ENCODE measurements at regions not wholly inside any gene's neighbourhood (a gene's known extent, or its start where the extent isn't known, plus 50 kb on each side); places are given as distances from the start of the nearest gene placed in this dataset.
"Not testable (repeated sequence)": the region's sequence is repeated elsewhere in the genome, so short reads cannot be mapped to it uniquely, and the experiment has no call there.

DNA sequence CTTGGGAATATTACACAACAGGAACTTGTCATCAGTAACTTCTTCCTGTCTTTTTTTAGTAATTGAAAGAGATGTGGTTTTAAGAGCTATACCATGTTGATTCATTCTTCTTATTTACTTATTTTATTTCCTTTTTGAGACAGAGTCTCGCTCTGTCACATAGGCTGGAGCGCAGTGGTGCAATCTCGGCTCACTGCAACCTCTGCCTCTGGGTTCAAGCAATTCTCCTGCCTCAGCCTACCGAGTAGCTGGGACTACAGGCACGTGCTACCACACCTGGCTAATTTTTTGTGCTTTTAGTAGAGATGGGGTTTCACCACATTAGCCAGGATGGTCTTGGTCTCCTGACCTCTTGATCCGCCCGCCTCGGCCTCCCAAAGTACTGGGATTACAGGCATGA lies 1326.6 kb downstream of the DSC3 start:
- POLR2A ChIA-PET; ATAC-seq; CTCF ChIA-PET; DNase-seq; H3K27me3 Mint-ChIP-seq (ENCODE audit: low read depth); H3K4me1 Mint-ChIP-seq (ENCODE audit: low read depth); H3K4me3 Mint-ChIP-seq; H3K27ac Mint-ChIP-seq; H3K36me3 Mint-ChIP-seq (ENCODE audit: low read depth): not testable (repeated sequence)
- H3K9me3 Mint-ChIP-seq (ENCODE audit: insufficient read depth), result peaks cover 13% of the 10 kb centered on the region

- H3K27me3 Mint-ChIP-seq (ENCODE audit: low read depth), result no peaks in the 10 kb centered on the region
- CTCF ChIA-PET, result no interaction called here
These were observed 1329.8 kb downstream of the DSC3 start for GRCh38 chr18:29712785-29713184.

DNA sequence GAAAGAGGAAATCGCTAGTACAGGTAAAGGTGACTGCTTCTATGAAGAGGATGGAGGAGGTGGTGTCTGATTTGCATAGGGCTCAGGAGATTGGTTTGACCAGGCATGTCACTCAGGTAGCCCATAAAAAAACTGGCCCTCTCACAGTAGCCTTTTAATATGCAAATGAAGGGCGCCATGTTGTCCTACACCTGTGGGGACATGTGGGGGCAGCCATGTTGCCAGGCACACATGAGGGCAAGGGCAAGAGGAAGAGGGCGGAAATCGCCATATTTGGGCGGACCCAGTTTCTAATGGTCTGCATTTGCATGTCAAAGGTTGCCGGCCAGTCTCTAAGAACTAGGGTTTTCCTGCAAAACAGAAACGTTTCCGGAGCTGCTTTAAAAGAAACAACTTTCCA lies 1330.6 kb downstream of the DSC3 start:
- H3K4me3 Mint-ChIP-seq, result no peak overlapping the region
- CTCF ChIA-PET, result no interaction called here
- DNase-seq, result no peak
- POLR2A ChIA-PET, result no interaction called here
- peaks cover 25% of the 10 kb centered on the region for H3K9me3 Mint-ChIP-seq (ENCODE audit: insufficient read depth)
- no peaks in the 10 kb centered on the region for H3K27me3 Mint-ChIP-seq (ENCODE audit: low read depth)
- H3K4me1 Mint-ChIP-seq (ENCODE audit: low read depth), result no peaks in the 10 kb centered on the region
- no peak for ATAC-seq
- no peak overlapping the region for H3K27ac Mint-ChIP-seq
- H3K36me3 Mint-ChIP-seq (ENCODE audit: low read depth), result no peaks in the 10 kb centered on the region

More at GRCh38 chr18:29712785-29713184, 1329.8 kb downstream of the DSC3 start:
- POLR2A ChIA-PET, result no interaction called here
- H3K4me3 Mint-ChIP-seq, result no peak overlapping the region
- ATAC-seq (no peak), DNase-seq (no peak)
- H3K9me3 Mint-ChIP-seq (ENCODE audit: insufficient read depth), result peaks cover 18% of the 10 kb centered on the region
- H3K27ac Mint-ChIP-seq, result no peak overlapping the region
- no peaks in the 10 kb centered on the region for H3K36me3 Mint-ChIP-seq (ENCODE audit: low read depth)
- H3K4me1 Mint-ChIP-seq (ENCODE audit: low read depth), result no peaks in the 10 kb centered on the region

GRCh38 chr18:29693334-29693733 lies 1349.2 kb downstream of the DSC3 start:
- no peak for DNase-seq
- ChIA-PET POLR2A (no interaction called here), CTCF (no interaction called here)
- Mint-ChIP-seq H3K4me3 (no peak overlapping the region), H3K27ac (no peak overlapping the region), H3K27me3 (ENCODE audit: low read depth) (no peaks in the 10 kb centered on the region), H3K9me3 (ENCODE audit: insufficient read depth) (peaks cover 15% of the 10 kb centered on the region), H3K4me1 (ENCODE audit: low read depth) (no peaks in the 10 kb centered on the region), H3K36me3 (ENCODE audit: low read depth) (no peaks in the 10 kb centered on the region)
- ATAC-seq, result no peak

DNA sequence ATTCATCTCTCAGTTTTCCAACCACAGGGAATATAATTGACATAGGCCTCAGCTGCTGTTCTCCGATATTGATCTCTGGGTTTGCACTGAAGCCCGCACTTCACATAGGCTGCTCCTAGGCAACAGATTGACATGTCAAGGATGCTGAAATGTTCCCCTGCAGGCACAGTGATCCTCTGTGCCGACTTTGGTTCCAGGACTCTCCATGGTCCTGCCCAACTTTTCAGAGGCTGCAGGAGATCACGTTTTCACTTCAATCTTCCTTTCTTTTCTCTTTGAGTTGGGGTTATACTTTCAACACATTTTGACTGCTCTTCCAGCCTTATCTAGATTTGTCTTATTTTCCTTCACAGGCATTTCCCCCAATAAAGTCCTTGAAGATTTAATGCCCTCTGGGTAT lies 1361.0 kb downstream of the DSC3 start:
- Mint-ChIP-seq H3K36me3 (ENCODE audit: low read depth) (no peaks in the 10 kb centered on the region), H3K27ac (no peak overlapping the region), H3K4me1 (ENCODE audit: low read depth) (no peaks in the 10 kb centered on the region), H3K4me3 (no peak overlapping the region), H3K9me3 (ENCODE audit: insufficient read depth) (peaks cover 19% of the 10 kb centered on the region), H3K27me3 (ENCODE audit: low read depth) (no peaks in the 10 kb centered on the region)
- no peak for DNase-seq
- CTCF ChIA-PET, result no interaction called here
- POLR2A ChIA-PET, result no interaction called here
- ATAC-seq, result no peak

- no peaks in the 10 kb centered on the region for H3K4me1 Mint-ChIP-seq (ENCODE audit: low read depth)
- H3K4me3 Mint-ChIP-seq, result no peak overlapping the region
- ChIA-PET CTCF (no interaction called here), POLR2A (no interaction called here)
- peaks cover 13% of the 10 kb centered on the region for H3K9me3 Mint-ChIP-seq (ENCODE audit: insufficient read depth)
- H3K27ac Mint-ChIP-seq, result no peak overlapping the region
- no peaks in the 10 kb centered on the region for H3K36me3 Mint-ChIP-seq (ENCODE audit: low read depth)
- no peaks in the 10 kb centered on the region for H3K27me3 Mint-ChIP-seq (ENCODE audit: low read depth)
- ATAC-seq (no peak), DNase-seq (no peak)
These were observed 1378.1 kb downstream of the DSC3 start for GRCh38 chr18:29664278-29665036.

- ATAC-seq (no peak), DNase-seq (no peak)
- Mint-ChIP-seq H3K4me3 (no peak overlapping the region), H3K9me3 (ENCODE audit: insufficient read depth) (peaks cover 10% of the 10 kb centered on the region), H3K36me3 (ENCODE audit: low read depth) (no peaks in the 10 kb centered on the region), H3K27ac (no peak overlapping the region), H3K27me3 (ENCODE audit: low read depth) (no peaks in the 10 kb centered on the region), H3K4me1 (ENCODE audit: low read depth) (no peaks in the 10 kb centered on the region)
- ChIA-PET CTCF (no interaction called here), POLR2A (no interaction called here)
These were observed 1380.6 kb downstream of the DSC3 start for GRCh38 chr18:29661924-29662323.

- Mint-ChIP-seq H3K9me3 (ENCODE audit: insufficient read depth) (peaks cover 6% of the 10 kb centered on the region), H3K4me3 (no peak overlapping the region), H3K4me1 (ENCODE audit: low read depth) (no peaks in the 10 kb centered on the region), H3K27me3 (ENCODE audit: low read depth) (no peaks in the 10 kb centered on the region), H3K36me3 (ENCODE audit: low read depth) (no peaks in the 10 kb centered on the region), H3K27ac (no peak overlapping the region)
- DNase-seq (no peak), ATAC-seq (no peak)
- ChIA-PET CTCF (no interaction called here), POLR2A (no interaction called here)
These were observed 1381.8 kb downstream of the DSC3 start for GRCh38 chr18:29660777-29661176.

DNA sequence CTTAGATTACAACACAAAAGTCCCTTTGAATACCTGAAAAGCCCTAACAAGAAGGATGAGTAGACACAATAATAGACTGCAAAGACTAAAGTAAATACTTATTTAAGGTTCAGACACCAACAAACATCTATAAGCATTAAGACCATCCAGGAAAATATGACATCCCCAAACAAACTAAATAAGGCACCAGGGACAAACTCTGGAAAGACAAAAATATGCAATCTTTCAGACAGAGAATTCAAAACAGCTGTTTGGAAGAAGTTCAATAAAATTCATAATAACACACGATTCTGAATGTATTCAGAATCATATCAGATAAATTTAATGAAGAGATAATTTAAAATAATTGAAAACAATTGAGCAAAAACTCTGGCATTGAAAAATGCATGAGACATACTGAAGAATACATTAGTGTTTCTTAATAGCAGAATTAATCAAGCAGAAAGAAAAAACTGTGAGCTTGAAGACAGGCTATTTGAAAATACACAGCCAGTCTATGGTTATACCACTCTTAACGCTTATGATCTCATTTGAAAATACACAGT lies 1388.8 kb downstream of the DSC3 start:
- H3K27me3 Mint-ChIP-seq (ENCODE audit: low read depth), result no peaks in the 10 kb centered on the region
- ATAC-seq, result no peak
- no peaks in the 10 kb centered on the region for H3K36me3 Mint-ChIP-seq (ENCODE audit: low read depth)
- no peak for DNase-seq
- ChIA-PET POLR2A (no interaction called here), CTCF (no interaction called here)
- H3K4me1 Mint-ChIP-seq (ENCODE audit: low read depth), result no peaks in the 10 kb centered on the region
- H3K27ac Mint-ChIP-seq, result no peak overlapping the region
- no peak overlapping the region for H3K4me3 Mint-ChIP-seq
- peaks cover 6% of the 10 kb centered on the region for H3K9me3 Mint-ChIP-seq (ENCODE audit: insufficient read depth)

GRCh38 chr18:29652797-29653196 lies 1389.7 kb downstream of the DSC3 start:
- no peak for DNase-seq
- no peak for ATAC-seq
- ChIA-PET POLR2A (no interaction called here), CTCF (no interaction called here)
- no peak overlapping the region for H3K4me3 Mint-ChIP-seq
- H3K27ac Mint-ChIP-seq, result no peak overlapping the region
- peaks cover 2% of the 10 kb centered on the region for H3K9me3 Mint-ChIP-seq (ENCODE audit: insufficient read depth)
- no peaks in the 10 kb centered on the region for H3K36me3 Mint-ChIP-seq (ENCODE audit: low read depth)
- no peaks in the 10 kb centered on the region for H3K4me1 Mint-ChIP-seq (ENCODE audit: low read depth)
- no peaks in the 10 kb centered on the region for H3K27me3 Mint-ChIP-seq (ENCODE audit: low read depth)

GRCh38 chr18:29651122-29651680 lies 1391.3 kb downstream of the DSC3 start:
- no peaks in the 10 kb centered on the region for H3K4me1 Mint-ChIP-seq (ENCODE audit: low read depth)
- ATAC-seq (no peak), DNase-seq (no peak)
- no peaks in the 10 kb centered on the region for H3K9me3 Mint-ChIP-seq (ENCODE audit: insufficient read depth)
- ChIA-PET POLR2A (no interaction called here), CTCF (no interaction called here)
- H3K27ac Mint-ChIP-seq, result no peak overlapping the region
- no peak overlapping the region for H3K4me3 Mint-ChIP-seq
- H3K27me3 Mint-ChIP-seq (ENCODE audit: low read depth), result no peaks in the 10 kb centered on the region
- H3K36me3 Mint-ChIP-seq (ENCODE audit: low read depth), result no peaks in the 10 kb centered on the region

DNA sequence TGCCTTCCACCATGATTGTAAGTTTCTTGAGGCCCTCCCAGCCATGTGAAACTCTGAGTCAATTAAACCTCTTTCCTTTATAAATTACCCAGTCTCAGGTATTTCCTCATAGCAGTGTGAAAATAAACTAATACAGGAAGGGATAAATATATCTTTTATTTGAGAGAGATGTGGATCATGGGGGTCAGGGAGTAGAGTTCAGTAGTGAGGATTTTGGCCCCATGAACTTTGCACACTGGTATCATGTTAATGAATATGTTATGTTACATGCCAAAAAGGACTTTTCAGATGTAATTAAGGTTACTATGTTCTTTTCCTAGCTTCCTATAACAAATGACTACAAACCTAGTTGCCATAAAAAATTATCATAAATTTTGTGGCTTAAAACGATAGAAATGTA lies 1393.7 kb downstream of the DSC3 start:
- Mint-ChIP-seq H3K27me3 (ENCODE audit: low read depth) (no peaks in the 10 kb centered on the region), H3K9me3 (ENCODE audit: insufficient read depth) (peaks cover 11% of the 10 kb centered on the region), H3K27ac (no peak overlapping the region), H3K36me3 (ENCODE audit: low read depth) (no peaks in the 10 kb centered on the region), H3K4me1 (ENCODE audit: low read depth) (no peaks in the 10 kb centered on the region), H3K4me3 (no peak overlapping the region)
- ATAC-seq (no peak), DNase-seq (no peak)
- CTCF ChIA-PET, result no interaction called here
- POLR2A ChIA-PET, result no interaction called here

DNA sequence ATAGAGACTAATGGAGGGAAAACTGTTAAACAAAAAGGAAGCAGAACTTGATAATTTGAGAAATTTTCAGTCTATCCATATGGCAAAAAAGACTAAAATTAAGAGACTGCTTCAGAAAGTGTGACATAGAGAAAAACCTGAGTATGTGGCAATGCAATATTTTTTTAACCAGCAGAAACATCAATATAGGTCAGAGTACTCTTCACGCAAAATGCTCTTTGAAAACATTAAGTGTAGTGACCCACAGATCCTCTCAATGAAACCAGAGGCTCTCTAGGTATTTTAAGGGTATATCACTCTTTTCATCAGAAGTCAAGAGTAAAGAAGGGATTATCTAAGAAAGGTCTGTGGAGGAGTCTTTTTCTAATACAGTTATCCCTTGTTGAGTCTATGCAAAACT lies 1394.8 kb downstream of the DSC3 start:
- no peaks in the 10 kb centered on the region for H3K4me1 Mint-ChIP-seq (ENCODE audit: low read depth)
- H3K4me3 Mint-ChIP-seq, result no peak overlapping the region
- ChIA-PET CTCF (no interaction called here), POLR2A (no interaction called here)
- DNase-seq (no peak), ATAC-seq (no peak)
- H3K27ac Mint-ChIP-seq, result no peak overlapping the region
- H3K36me3 Mint-ChIP-seq (ENCODE audit: low read depth), result no peaks in the 10 kb centered on the region
- no peaks in the 10 kb centered on the region for H3K27me3 Mint-ChIP-seq (ENCODE audit: low read depth)
- H3K9me3 Mint-ChIP-seq (ENCODE audit: insufficient read depth), result peaks cover 11% of the 10 kb centered on the region

Measured in activated CD8-positive, alpha-beta T cell treated with anti-CD3 and anti-CD28 coated beads, Interleukin-2, amount 10 ng/mL, durations not matched to agents 7 days and 5 days (primary cell).